NCI-H1417 (cell line): ENCODE measurements at regions not wholly inside any gene's neighbourhood (a gene's known extent, or its start where the extent isn't known, plus 50 kb on each side); places are given as distances from the start of the nearest gene placed in this dataset.
A peak's percentile ranks its signal among the peaks of the same experiment; 100 is the strongest.
"Not testable (repeated sequence)": the region's sequence is repeated elsewhere in the genome, so short reads cannot be mapped to it uniquely, and the experiment has no call there.

Experiments used
- DNase-seq, 3 experiments: peaks; one replicate each; lab custom pipeline; 2025; lab: John Stamatoyannopoulos, UW

DNA sequence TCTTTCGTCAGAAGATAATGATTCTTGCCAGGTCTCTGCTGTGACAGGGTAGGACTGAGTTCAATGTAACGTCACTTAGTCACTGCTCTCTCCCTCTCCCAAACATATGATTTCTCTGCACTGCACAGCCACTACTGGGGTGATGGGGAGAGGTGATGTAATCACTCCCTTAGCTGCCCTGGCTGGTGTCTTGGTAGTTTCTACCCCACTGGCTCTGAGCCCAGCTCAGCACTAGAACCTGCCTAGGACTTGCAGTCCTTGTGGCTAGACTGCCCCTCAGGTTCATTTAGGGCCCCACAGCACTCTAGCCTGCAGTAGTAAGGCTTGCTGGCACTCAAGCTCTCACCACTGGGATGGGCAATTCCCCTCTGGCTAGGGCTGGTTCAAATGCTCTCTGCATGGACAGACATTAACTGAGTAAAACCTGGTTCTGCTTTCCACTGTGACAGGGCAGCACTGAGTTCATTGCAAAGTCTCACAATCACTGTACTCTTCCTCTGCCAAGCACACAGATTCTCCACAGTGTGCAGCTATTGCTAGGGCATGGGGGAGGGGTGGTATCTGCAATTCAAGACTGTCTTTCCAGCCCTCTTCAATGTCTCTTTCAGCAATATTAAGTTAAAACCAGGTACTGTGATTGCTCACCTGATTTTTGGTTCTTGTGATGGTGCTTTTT, 571.4 kb upstream of the FAT3 start:
- DNase-seq: no peak

DNA sequence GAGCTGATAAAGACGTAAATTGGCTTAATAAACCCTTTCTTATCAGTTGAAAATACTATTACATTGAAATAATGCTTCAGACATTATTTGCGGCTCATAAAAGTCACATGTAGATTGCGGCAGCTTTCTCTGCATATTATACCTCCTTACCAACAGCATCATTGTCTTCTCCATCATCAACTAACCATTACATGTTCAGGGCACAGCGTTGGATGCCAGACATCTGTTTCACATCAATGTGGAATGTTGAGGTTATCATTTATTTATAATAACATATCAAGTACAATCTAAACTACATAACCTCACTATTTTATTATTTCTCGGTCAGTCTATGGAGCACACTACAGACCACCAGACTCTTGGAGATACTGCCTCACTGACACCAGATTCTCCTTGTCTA, 573.8 kb upstream of the FAT3 start:
- no peak for DNase-seq

GRCh38 chr11:91641153-91641552, 583.5 kb upstream of the FAT3 start:
- DNase-seq: no peak

GRCh38 chr11:91639359-91639758, 585.3 kb upstream of the FAT3 start:
- no peak for DNase-seq

- no peak for DNase-seq
Observed at GRCh38 chr11:91630916-91631673, 593.5 kb upstream of the FAT3 start.

DNA sequence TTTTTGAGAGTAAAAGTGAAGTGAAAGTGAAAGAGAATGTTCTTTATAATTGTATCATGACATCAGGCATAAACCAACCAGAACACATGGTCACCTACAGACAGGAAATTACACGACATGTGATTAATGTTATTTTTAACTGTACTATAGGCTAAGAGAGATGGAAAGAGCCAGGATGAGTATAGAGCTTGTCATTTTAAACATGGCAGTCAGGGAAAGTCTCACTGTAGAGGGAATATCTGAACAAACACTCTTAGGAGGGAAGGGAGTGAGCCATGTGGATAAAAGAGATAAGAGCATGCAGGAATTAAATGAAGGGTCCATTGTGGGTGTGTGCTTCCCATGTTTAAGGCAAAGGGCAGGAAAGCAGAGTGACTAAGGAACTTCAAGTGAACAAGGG, 599.1 kb upstream of the FAT3 start:
- no peak for DNase-seq

- no peak for DNase-seq
Observed at GRCh38 chr11:91624021-91624420, 600.6 kb upstream of the FAT3 start.

DNA sequence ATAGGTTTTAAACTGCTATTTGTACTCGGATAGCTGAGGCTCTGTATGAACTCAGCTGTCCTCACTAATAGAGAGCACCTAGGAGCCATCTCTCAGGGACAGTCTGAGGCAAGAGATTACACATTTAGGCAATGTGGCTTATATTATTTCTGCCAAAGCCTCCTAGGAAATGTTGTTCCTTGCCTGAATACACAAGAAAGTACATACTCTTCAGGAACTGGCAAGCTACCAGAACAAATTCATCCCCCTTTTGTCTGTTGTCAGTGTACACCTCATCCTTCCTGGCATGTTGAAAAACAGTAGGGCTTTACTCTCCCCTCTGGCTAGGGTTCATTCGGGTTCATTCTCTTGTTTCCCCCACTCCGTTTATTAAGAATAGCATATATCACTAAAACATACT, 615.9 kb upstream of the FAT3 start:
- peak in 1 of 3 experiments; percentile 17 for DNase-seq

- DNase-seq: no peak
Observed at GRCh38 chr11:91596111-91596510, 628.5 kb upstream of the FAT3 start.

DNA sequence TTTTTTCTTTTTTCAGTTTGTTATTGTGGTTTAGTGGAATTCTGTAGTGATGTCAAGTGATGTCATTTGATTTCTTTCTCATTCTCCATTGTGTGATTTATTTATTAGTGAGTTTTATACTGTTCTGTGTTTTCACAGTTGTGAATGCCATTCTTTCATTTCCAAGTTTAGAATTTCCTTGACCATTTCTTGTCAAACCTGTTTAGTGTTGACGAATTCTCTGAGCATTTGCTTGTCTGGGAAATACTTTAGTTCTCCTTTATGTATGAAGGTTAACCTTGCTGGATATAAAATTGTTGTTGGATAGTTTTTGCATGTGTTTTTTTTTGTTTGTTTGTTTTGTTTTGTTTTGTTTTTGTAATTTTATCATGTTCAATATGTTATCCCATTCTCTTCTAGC, 633.6 kb upstream of the FAT3 start:
- no peak for DNase-seq

GRCh38 chr11:91587131-91587530, 637.5 kb upstream of the FAT3 start:
- no peak for DNase-seq

- DNase-seq: no peak
Observed at GRCh38 chr11:91585035-91585801, 639.4 kb upstream of the FAT3 start.

GRCh38 chr11:91563176-91563575, 661.4 kb upstream of the FAT3 start:
- DNase-seq: no peak

DNA sequence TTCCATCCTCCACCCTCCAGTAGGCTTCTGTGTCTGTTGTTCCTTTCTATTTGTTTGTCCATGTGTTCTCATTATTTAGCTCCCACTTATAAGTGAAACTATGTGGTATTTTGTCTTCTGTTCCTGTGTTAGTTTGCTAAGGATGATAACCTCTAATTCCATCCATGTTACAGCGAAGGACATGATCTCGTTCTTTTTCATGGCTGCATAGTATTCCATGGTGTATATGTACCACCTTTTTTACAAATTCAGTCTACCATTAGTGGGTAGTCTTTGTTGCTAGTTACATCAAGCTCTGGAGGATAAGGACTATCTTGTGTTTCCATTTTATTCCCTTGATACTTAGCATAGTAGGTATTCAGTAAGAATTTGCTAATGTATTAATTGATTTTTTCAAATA, 664.2 kb upstream of the FAT3 start:
- no peak for DNase-seq

DNA sequence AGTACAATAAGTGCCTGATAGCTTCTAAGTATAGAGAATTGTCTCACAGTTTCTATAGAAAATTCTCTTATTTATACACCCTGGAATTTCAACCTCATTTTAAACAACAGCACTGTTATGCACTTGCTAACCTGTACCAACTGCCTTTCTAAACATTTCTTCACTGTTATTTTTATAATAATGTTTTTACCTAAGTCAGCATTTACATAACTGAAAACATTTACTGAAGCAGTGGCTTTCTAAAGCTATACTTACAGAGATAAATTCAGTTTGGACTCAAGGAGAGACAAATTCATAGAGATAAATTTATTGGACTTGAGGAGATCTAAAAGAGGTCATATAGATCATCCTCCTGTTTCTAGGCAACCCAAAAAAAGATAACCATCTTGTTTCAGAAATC, 686.6 kb upstream of the FAT3 start:
- no peak for DNase-seq

DNA sequence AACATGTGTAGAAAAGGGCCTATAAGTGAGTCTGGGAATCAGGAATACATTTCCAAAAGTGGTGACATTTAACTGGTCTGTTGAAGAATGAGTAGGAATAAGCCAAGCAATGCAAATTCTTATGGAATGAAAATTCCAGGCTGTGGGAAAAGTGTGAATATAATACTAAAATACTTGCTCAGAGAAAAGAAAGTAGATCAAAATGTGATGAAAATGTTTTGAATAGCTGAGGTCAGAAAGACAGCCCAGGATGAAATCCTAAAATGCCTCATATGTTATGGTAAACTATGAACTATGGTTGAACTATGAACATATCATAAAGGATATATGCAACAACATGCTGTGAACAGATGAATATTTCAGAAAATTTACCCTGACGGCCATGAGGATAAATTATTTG, 688.3 kb upstream of the FAT3 start:
- DNase-seq: no peak

- DNase-seq: no peak
Observed at GRCh38 chr11:91528965-91529364, 695.7 kb upstream of the FAT3 start.

DNA sequence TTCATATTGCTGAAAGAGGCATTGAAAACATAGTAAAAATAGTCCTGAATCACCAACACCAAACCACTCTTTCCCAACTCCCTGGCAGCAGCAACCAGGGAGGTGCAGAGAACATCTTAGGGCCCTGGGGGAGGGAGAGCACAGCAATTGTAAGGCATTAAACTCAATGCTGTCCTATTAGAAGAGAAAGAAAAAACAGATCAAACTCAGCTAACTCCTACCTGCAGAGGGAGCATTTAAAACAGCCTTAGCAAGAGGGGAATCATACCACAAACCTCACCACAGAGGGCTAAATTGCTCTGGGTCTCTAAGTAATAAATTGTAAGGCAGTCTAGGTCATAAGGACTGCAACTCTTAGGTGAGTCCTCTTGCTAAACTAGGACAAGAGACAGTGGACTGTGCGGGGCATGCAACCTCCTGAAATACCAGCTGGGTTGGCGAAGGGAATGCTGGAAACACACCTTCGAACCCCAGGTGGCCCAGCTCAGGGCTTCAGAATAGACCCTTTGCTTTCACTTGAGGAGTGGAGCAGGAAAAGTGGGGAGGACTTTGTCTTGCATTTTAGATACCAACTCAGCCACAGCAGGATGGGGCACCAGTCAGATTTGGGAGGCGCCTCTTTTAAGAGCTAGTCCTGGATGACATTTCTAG, 697.1 kb upstream of the FAT3 start:
- DNase-seq: no peak

DNA sequence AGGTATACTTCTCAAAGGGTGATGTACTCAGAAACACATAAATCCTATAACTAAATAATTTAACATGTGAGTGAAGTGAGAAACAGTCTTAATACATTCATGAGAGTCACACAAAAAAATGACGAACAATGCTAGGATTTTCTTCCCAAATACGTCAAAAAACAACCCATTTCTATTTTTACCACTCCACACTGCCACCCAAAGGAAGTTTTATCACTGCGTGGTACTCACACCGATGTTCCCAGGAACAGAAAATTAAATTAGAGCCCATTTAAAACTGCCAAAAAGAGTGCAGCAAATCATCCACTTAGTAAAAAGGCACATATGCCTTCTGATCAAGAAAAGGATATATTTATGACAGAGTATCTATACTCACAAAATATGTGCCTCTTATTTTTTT, 710.9 kb upstream of the FAT3 start:
- no peak for DNase-seq

DNA sequence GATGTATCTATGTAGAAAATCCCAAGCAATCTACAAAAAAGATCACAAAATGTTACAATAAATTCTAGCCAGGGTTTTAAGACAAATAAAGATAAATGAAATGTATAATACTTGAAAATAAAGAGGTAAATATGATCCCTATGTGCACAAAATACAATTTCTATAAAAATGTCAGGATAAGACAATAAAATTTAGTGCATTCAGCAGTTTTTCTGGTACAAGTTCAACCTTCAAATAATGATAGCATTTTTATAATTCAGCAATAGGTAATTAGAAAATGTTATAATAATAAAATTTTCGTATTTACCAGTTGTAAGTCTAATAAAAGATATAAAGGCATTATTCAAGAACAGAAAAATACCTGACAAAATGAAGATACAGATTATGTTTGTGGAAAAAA, 726.8 kb upstream of the FAT3 start:
- DNase-seq: no peak

- DNase-seq: no peak
Observed at GRCh38 chr11:91495837-91496236, 728.8 kb upstream of the FAT3 start.

- DNase-seq: no peak
Observed at GRCh38 chr11:91489989-91490388, 734.6 kb upstream of the FAT3 start.

DNA sequence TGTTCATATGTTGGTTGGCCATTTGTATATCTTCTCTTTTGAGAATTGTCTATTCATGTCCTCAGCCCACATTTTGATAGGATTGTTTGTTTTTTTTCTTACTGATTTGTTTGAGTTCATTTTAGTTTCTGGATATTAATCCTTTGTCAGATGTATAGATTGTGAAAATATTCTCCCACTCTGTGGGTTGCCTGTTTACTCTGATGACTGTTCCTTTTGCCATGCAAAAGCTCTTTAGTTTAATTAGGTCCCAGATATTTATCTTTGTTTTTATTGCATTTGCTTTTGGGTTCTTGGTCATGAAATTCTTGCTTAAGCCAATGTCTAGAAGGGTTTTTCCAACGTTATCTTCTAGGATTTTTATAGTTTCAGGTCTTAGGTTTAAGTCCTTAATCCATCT, 740.7 kb upstream of the FAT3 start:
- DNase-seq: not testable (repeated sequence)
